Astrocyte (in vitro differentiated cells and primary cell): ENCODE measurements at regions not wholly inside any gene's neighbourhood (a gene's known extent, or its start where the extent isn't known, plus 50 kb on each side); places are given as distances from the start of the nearest gene placed in this dataset.

Experiments used
- DNase-seq: peaks from one replicate; pipeline ENCODE4 v3.0.0-alpha.2; 2010; ENCODE audit warnings: low read depth
- FAIRE-seq: peaks from 2 replicates; lab custom pipeline; 2011; peaks lifted over from hg19 to GRCh38; lab: Jason Lieb, UNC
- H2AFZ ChIP-seq: 2 replicates; pipeline ENCODE4 v1.6.0; 2012; ENCODE audit warnings: low read depth, low read length, inconsistent platforms
- H3K27ac ChIP-seq: 2 replicates; pipeline ENCODE4 v1.5.1; 2011; ENCODE audit warnings: low read depth, low read length, inconsistent platforms
- H3K27me3 ChIP-seq: 2 replicates; pipeline ENCODE4 v1.6.0; 2011; ENCODE audit warnings: low read length, inconsistent platforms; ENCODE audit not compliant: insufficient read depth
- H3K36me3 ChIP-seq: 2 replicates; pipeline ENCODE4 v1.5.1; 2011; ENCODE audit warnings: low read length, inconsistent platforms; ENCODE audit not compliant: insufficient read depth
- H3K4me1 ChIP-seq: 2 replicates; pipeline ENCODE4 v1.5.1; 2011; ENCODE audit warnings: low read length, inconsistent platforms; ENCODE audit not compliant: insufficient read depth
- H3K4me2 ChIP-seq: 2 replicates; pipeline ENCODE4 v1.6.0; 2012; ENCODE audit warnings: low read length, inconsistent platforms
- H3K4me3 ChIP-seq: 2 replicates; pipeline ENCODE4 v1.5.1; 2011; ENCODE audit warnings: low read depth, mild to moderate bottlenecking, low read length, inconsistent platforms; ENCODE audit not compliant: insufficient read depth
- H3K79me2 ChIP-seq: 2 replicates; pipeline ENCODE4 v1.6.0; 2012; ENCODE audit warnings: mild to moderate bottlenecking, low read length, inconsistent platforms; ENCODE audit not compliant: insufficient read depth
- H3K9ac ChIP-seq: 2 replicates; pipeline ENCODE4 v1.6.0; 2012; ENCODE audit warnings: mild to moderate bottlenecking, low read length, inconsistent platforms
- H3K9me3 ChIP-seq: 2 replicates; pipeline ENCODE4 v1.5.1; 2012; ENCODE audit warnings: low read depth, mild to moderate bottlenecking, low read length, inconsistent platforms; ENCODE audit not compliant: insufficient read depth
- H4K20me1 ChIP-seq: 2 replicates; pipeline ENCODE4 v1.6.0; 2012; ENCODE audit warnings: low read length, inconsistent platforms; ENCODE audit not compliant: insufficient read depth
- H3K27ac Mint-ChIP-seq: one replicate; pipeline ENCODE4 v1.8.0; 2021; ENCODE audit warnings: mild to moderate bottlenecking, mixed read lengths; ENCODE audit not compliant: unreplicated experiment
- H3K27me3 Mint-ChIP-seq: one replicate; pipeline ENCODE4 v1.8.0; 2021; ENCODE audit warnings: low read depth, mixed read lengths; ENCODE audit not compliant: unreplicated experiment
- H3K36me3 Mint-ChIP-seq: one replicate; pipeline ENCODE4 v1.8.0; 2021; ENCODE audit warnings: low read depth, mixed read lengths; ENCODE audit not compliant: unreplicated experiment
- H3K4me1 Mint-ChIP-seq: one replicate; pipeline ENCODE4 v1.8.0; 2021; ENCODE audit warnings: low read depth, mixed read lengths; ENCODE audit not compliant: unreplicated experiment
- H3K4me3 Mint-ChIP-seq: one replicate; pipeline ENCODE4 v1.8.0; 2021; ENCODE audit warnings: mild to moderate bottlenecking, moderate library complexity, mixed read lengths; ENCODE audit not compliant: unreplicated experiment
- H3K9me3 Mint-ChIP-seq: one replicate; pipeline ENCODE4 v1.8.0; 2021; ENCODE audit warnings: mild to moderate bottlenecking, mixed read lengths; ENCODE audit not compliant: unreplicated experiment
- CTCF ChIP-seq: IDR thresholded peaks from 2 replicates; pipeline ENCODE4 v1.5.1; 2011; ENCODE audit warnings: low read depth, mild to moderate bottlenecking, inconsistent platforms, low read length, moderate library complexity; ENCODE audit not compliant: insufficient read depth
- EZH2 ChIP-seq: IDR thresholded peaks from 2 replicates; pipeline ENCODE4 v1.6.1; 2012; ENCODE audit warnings: mild to moderate bottlenecking, low read length, inconsistent platforms; ENCODE audit not compliant: insufficient read depth

DNA sequence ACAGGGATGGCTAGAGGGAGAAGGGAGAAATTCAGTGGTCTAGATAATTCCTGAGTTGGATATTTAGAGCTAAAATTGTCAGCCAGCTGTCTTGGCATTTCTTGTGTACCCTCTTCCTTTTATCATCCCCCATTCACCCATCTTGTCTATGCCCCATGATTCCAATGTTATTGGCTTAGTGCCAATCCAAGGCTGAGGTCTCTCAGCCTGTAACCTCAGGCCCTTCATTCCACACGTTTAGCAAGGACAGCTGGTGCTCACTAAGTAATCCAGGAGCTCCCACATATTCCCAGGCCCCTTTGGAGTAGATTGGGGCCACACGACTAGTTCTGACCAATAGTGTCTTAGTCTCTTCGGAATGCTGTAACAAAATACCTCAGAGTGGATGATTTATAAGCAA, 112.4 kb upstream of the ATXN1 start:
- no peak overlapping the region for H3K27ac Mint-ChIP-seq
- FAIRE-seq (no peak), DNase-seq (no peak)
- Histone ChIP-seq H3K27ac (no peak overlapping the region), H3K27me3 (peaks cover 2% of the 10 kb centered on the region), H3K36me3 (no peaks in the 10 kb centered on the region), H3K4me2 (no peak overlapping the region), H3K9me3 (no peaks in the 10 kb centered on the region), H3K9ac (no peak overlapping the region), H2AFZ (no peak overlapping the region), H3K4me1 (no peaks in the 10 kb centered on the region), H4K20me1 (no peaks in the 10 kb centered on the region), H3K4me3 (no peak overlapping the region), H3K79me2 (no peaks in the 10 kb centered on the region)
- H3K36me3 Mint-ChIP-seq, result no peaks in the 10 kb centered on the region
- TF ChIP-seq EZH2, result no peak
- TF ChIP-seq CTCF, result no peak
- H3K9me3 Mint-ChIP-seq, result peaks cover 5% of the 10 kb centered on the region
- H3K4me3 Mint-ChIP-seq, result no peak overlapping the region
- peaks cover 10% of the 10 kb centered on the region for H3K27me3 Mint-ChIP-seq
- peaks cover 2% of the 10 kb centered on the region for H3K4me1 Mint-ChIP-seq

- no peak overlapping the region for H3K4me3 Mint-ChIP-seq
- H3K9me3 ChIP-seq, result no peaks in the 10 kb centered on the region
- H3K4me1 Mint-ChIP-seq, result peaks cover 2% of the 10 kb centered on the region
- H3K27me3 ChIP-seq, result peaks cover 2% of the 10 kb centered on the region
- DNase-seq (no peak), FAIRE-seq (no peak)
- no peaks in the 10 kb centered on the region for H4K20me1 ChIP-seq
- H3K36me3 Mint-ChIP-seq, result no peaks in the 10 kb centered on the region
- H3K27ac Mint-ChIP-seq, result no peak overlapping the region
- no peak for TF ChIP-seq EZH2
- TF ChIP-seq CTCF, result no peak
- peaks cover 10% of the 10 kb centered on the region for H3K27me3 Mint-ChIP-seq
- no peak overlapping the region for H3K4me3 ChIP-seq
- no peak overlapping the region for H2AFZ ChIP-seq
- no peaks in the 10 kb centered on the region for H3K4me1 ChIP-seq
- no peak overlapping the region for H3K4me2 ChIP-seq
- H3K27ac ChIP-seq, result no peak overlapping the region
- H3K36me3 ChIP-seq, result no peaks in the 10 kb centered on the region
- no peaks in the 10 kb centered on the region for H3K9me3 Mint-ChIP-seq
- H3K9ac ChIP-seq, result no peak overlapping the region
- H3K79me2 ChIP-seq, result no peaks in the 10 kb centered on the region
Observed at GRCh38 chr6:16872543-16873235, 111.4 kb upstream of the ATXN1 start.

- Mint-ChIP-seq H3K4me1 (peaks cover 2% of the 10 kb centered on the region), H3K27ac (no peak overlapping the region), H3K27me3 (peaks cover 10% of the 10 kb centered on the region), H3K4me3 (no peak overlapping the region), H3K9me3 (no peaks in the 10 kb centered on the region), H3K36me3 (no peaks in the 10 kb centered on the region)
- no peak for FAIRE-seq
- H3K79me2 ChIP-seq, result no peaks in the 10 kb centered on the region
- no peak for TF ChIP-seq EZH2
- TF ChIP-seq CTCF, result no peak
- no peaks in the 10 kb centered on the region for H3K4me1 ChIP-seq
- H3K9me3 ChIP-seq, result no peaks in the 10 kb centered on the region
- H3K4me2 ChIP-seq, result no peak overlapping the region
- DNase-seq, result no peak
- H2AFZ ChIP-seq, result no peak overlapping the region
- no peak overlapping the region for H3K4me3 ChIP-seq
- H3K36me3 ChIP-seq, result no peaks in the 10 kb centered on the region
- H3K27me3 ChIP-seq, result peaks cover 2% of the 10 kb centered on the region
- H4K20me1 ChIP-seq, result no peaks in the 10 kb centered on the region
- no peak overlapping the region for H3K27ac ChIP-seq
- no peak overlapping the region for H3K9ac ChIP-seq
Observed at GRCh38 chr6:16871047-16871446, 109.8 kb upstream of the ATXN1 start.
